ENCODE measurements at regions not wholly inside any gene's neighbourhood (a gene's known extent, or its start where the extent isn't known, plus 50 kb on each side); places are given as distances from the start of the nearest gene placed in this dataset.

GRCh38 chr3:77932926-77933325 lies 893.0 kb downstream of the ROBO2 start:
- Histone ChIP-seq H3K4me2 (ENCODE audit: low read depth, low read length) (no peak overlapping the region), H4K20me1 (ENCODE audit: insufficient read depth, low read length) (no peaks in the 10 kb centered on the region), H3K9ac (ENCODE audit: insufficient read depth, low read depth, low read length) (no peak overlapping the region), H3K4me3 (replicated peaks in 1 of 3; ENCODE audit: insufficient read depth in 1 of 3, low read depth in 2 of 3, low read length in 3 of 3) (no peak overlapping the region), H3K79me2 (ENCODE audit: insufficient read depth, low read length) (no peaks in the 10 kb centered on the region), H2AFZ (ENCODE audit: low read length) (no peak overlapping the region), H3K27me3 (ENCODE audit: control insufficient read depth in 1 of 2, insufficient read depth in 2 of 2, low read length in 2 of 2) (no peaks in the 10 kb centered on the region), H3K36me3 (replicated peaks in 1 of 2; ENCODE audit: control insufficient read depth in 1 of 2, insufficient read depth in 2 of 2, low read length in 2 of 2) (no peaks in the 10 kb centered on the region), H3K4me1 (ENCODE audit: insufficient read depth, low read length) (no peaks in the 10 kb centered on the region), H3K27ac (ENCODE audit: extremely low read length, insufficient read depth, low read length) (no peak overlapping the region), H3K9me3 (ENCODE audit: low read length) (no peaks in the 10 kb centered on the region)
- in situ Hi-C loops (cut with HindIII; ENCODE audit: extremely low pct_ligation_motif_present, low pct_unique_long_range_greater_than_20kb) = no loop called here
- ATAC-seq (no peak), FAIRE-seq (no peak), DNase-seq (ENCODE audit: low spot score) (no peak)
- no TSS peak for BruUV-seq (replicated peaks)
- ChIA-PET POLR2A (no interaction called here), CTCF (ENCODE audit: low intra/inter-chr PET ratio, low total read pairs) (no interaction called here)
- TF ChIP-seq ZNF121 (CRISPR knock-in tag; IDR thresholded peaks at IDR 0.05) = no peak
- intact Hi-C loops (cut with micrococcal nuclease; ENCODE audit: unreplicated experiment) = no loop called here
- 21% methylated on average over 1 of the region's 1 CpG for WGBS (ENCODE audit: low lambda C conversion rate)

- ChIA-PET POLR2A (no interaction called here), CTCF (ENCODE audit: low intra/inter-chr PET ratio, low total read pairs) (no interaction called here)
- Histone ChIP-seq H3K36me3 (replicated peaks in 1 of 2; ENCODE audit: control insufficient read depth in 1 of 2, insufficient read depth in 2 of 2, low read length in 2 of 2) (no peaks in the 10 kb centered on the region), H3K4me1 (ENCODE audit: insufficient read depth, low read length) (no peaks in the 10 kb centered on the region), H3K4me2 (ENCODE audit: low read depth, low read length) (no peak overlapping the region), H3K79me2 (ENCODE audit: insufficient read depth, low read length) (no peaks in the 10 kb centered on the region), H2AFZ (ENCODE audit: low read length) (no peak overlapping the region), H3K4me3 (replicated peaks in 1 of 3; ENCODE audit: insufficient read depth in 1 of 3, low read depth in 2 of 3, low read length in 3 of 3) (no peak overlapping the region), H3K27me3 (ENCODE audit: control insufficient read depth in 1 of 2, insufficient read depth in 2 of 2, low read length in 2 of 2) (no peaks in the 10 kb centered on the region), H3K27ac (ENCODE audit: extremely low read length, insufficient read depth, low read length) (no peak overlapping the region), H3K9me3 (ENCODE audit: low read length) (no peaks in the 10 kb centered on the region), H4K20me1 (ENCODE audit: insufficient read depth, low read length) (no peaks in the 10 kb centered on the region), H3K9ac (ENCODE audit: insufficient read depth, low read depth, low read length) (no peak overlapping the region)
- intact Hi-C loops (cut with micrococcal nuclease; ENCODE audit: unreplicated experiment) (no loop called here), in situ Hi-C loops (cut with HindIII; ENCODE audit: extremely low pct_ligation_motif_present, low pct_unique_long_range_greater_than_20kb) (no loop called here)
- no peak for TF ChIP-seq ZNF263 (CRISPR knock-in tag; IDR thresholded peaks at IDR 0.05)
- TF ChIP-seq ZNF878 (CRISPR knock-in tag; IDR thresholded peaks at IDR 0.05) = no peak
- no peak for TF ChIP-seq GATAD2A (CRISPR knock-in tag; IDR thresholded peaks at IDR 0.05)
- TF ChIP-seq PHF21A (CRISPR knock-in tag; IDR thresholded peaks at IDR 0.05) = no peak
- no peak for TF ChIP-seq SNAPC5 (CRISPR knock-in tag; IDR thresholded peaks at IDR 0.05; ENCODE audit: borderline replicate concordance)
- WGBS (ENCODE audit: low lambda C conversion rate) = 30% methylated on average over 2 of the region's 2 CpGs
- ATAC-seq (no peak), DNase-seq (ENCODE audit: low spot score) (no peak), FAIRE-seq (no peak)
- no TSS peak for BruUV-seq (replicated peaks)
These were observed 894.0 kb downstream of the ROBO2 start for GRCh38 chr3:77933926-77934325.
